SK-N-SH treated with all-trans-retinoic acid at 6 μM for 48 hours (cell line): ENCODE measurements at regions not wholly inside any gene's neighbourhood (a gene's known extent, or its start where the extent isn't known, plus 50 kb on each side); places are given as distances from the start of the nearest gene placed in this dataset.

ENCODE experiments used
- ATAC-seq: fragments of 200-7000 bp; cut with Tn5 transposase; 3 replicates; pipeline ENCODE4 v1.9.1; 2020; ENCODE audit warnings: mild to moderate bottlenecking, moderate library complexity
- ARNTL ChIP-seq: fragments of 450-650 bp; formaldehyde crosslinking; IDR thresholded peaks from 2 replicates; pipeline ENCODE4 v1.5.0; 2020; ENCODE audit warnings: low read depth, mild to moderate bottlenecking, moderate library complexity, borderline replicate concordance
- BACH2 ChIP-seq: fragments of 250-450 bp; sonication (Bioruptor Pico); IDR thresholded peaks from 2 replicates; pipeline ENCODE4 v1.9.0; 2021; ENCODE audit warnings: mild to moderate bottlenecking, borderline replicate concordance
- CSDC2 ChIP-seq: fragments of 250-450 bp; sonication (Bioruptor Pico); IDR thresholded peaks from 2 replicates; pipeline ENCODE4 v1.5.0; 2020; ENCODE audit warnings: mild to moderate bottlenecking, moderate library complexity
- ESRRG ChIP-seq: fragments of 250-450 bp; sonication (Bioruptor Pico); IDR thresholded peaks from 2 replicates; pipeline ENCODE4 v1.6.1; 2021; ENCODE audit warnings: mild to moderate bottlenecking
- GLIS3 ChIP-seq: fragments of 250-450 bp; sonication (Bioruptor Pico); IDR thresholded peaks from 2 replicates; pipeline ENCODE4 v1.5.0; 2020; ENCODE audit warnings: mild to moderate bottlenecking, moderate library complexity
- ISL1 ChIP-seq: fragments of 250-450 bp; sonication (Bioruptor Pico); IDR thresholded peaks from 2 replicates; pipeline ENCODE4 v2.1.2; 2022; ENCODE audit warnings: mild to moderate bottlenecking, moderate library complexity
- PPARA ChIP-seq: fragments of 250-450 bp; sonication (Bioruptor Pico); IDR thresholded peaks from 2 replicates; pipeline ENCODE4 v1.5.0; 2020; ENCODE audit warnings: mild to moderate bottlenecking, borderline replicate concordance
- RARB ChIP-seq: fragments of 250-450 bp; sonication (Bioruptor Pico); IDR thresholded peaks from 2 replicates; pipeline ENCODE4 v1.8.0; 2021; ENCODE audit warnings: mild to moderate bottlenecking, moderate library complexity
- SNAI2 ChIP-seq: fragments of 250-450 bp; sonication (Bioruptor Pico); IDR thresholded peaks from 2 replicates; pipeline ENCODE4 v1.5.0; 2020; ENCODE audit warnings: mild to moderate bottlenecking, moderate library complexity
- TCF4 ChIP-seq: fragments of 250-450 bp; sonication (Bioruptor Pico); IDR thresholded peaks from 2 replicates; pipeline ENCODE4 v1.8.0; 2021; ENCODE audit warnings: mild to moderate bottlenecking, moderate library complexity, borderline replicate concordance
- TOX ChIP-seq: fragments of 250-450 bp; sonication (Bioruptor Pico); IDR thresholded peaks from 2 replicates; pipeline ENCODE4 v1.8.0; 2021; ENCODE audit warnings: mild to moderate bottlenecking, moderate library complexity, borderline replicate concordance
- ZFP3 ChIP-seq: fragments of 250-450 bp; sonication (Bioruptor Pico); IDR thresholded peaks from 2 replicates; pipeline ENCODE4 v1.5.0; 2020; ENCODE audit warnings: mild to moderate bottlenecking, moderate library complexity
- ZFP30 ChIP-seq: fragments of 450-650 bp; formaldehyde crosslinking; IDR thresholded peaks from 2 replicates; pipeline ENCODE4 v1.5.0; 2022; ENCODE audit warnings: mild to moderate bottlenecking, moderate library complexity
- ZNF565 ChIP-seq: fragments of 450-650 bp; formaldehyde crosslinking; conservative IDR thresholded peaks from 2 replicates; pipeline ENCODE4 v1.5.0; 2020; ENCODE audit warnings: low read depth, mild to moderate bottlenecking, moderate library complexity
- ZNF70 ChIP-seq: fragments of 450-650 bp; formaldehyde crosslinking; IDR thresholded peaks from 2 replicates; pipeline ENCODE4 v1.5.0; 2020; ENCODE audit warnings: mild to moderate bottlenecking, moderate library complexity
- ZNF8 ChIP-seq: fragments of 450-650 bp; formaldehyde crosslinking; IDR thresholded peaks from 2 replicates; pipeline ENCODE4 v1.5.0; 2020; ENCODE audit warnings: mild to moderate bottlenecking, moderate library complexity
- TF ChIP-seq, protein P1 (sequence below): fragments of 250-450 bp; sonication (Bioruptor Pico); IDR thresholded peaks from 2 replicates; pipeline ENCODE4 v1.8.0; 2021; ENCODE audit warnings: low read depth, mild to moderate bottlenecking, moderate library complexity, borderline replicate concordance
- TF ChIP-seq, protein P2 (sequence below): fragments of 250-450 bp; sonication (Bioruptor Pico); IDR thresholded peaks from 2 replicates; pipeline ENCODE4 v1.5.0; 2020; ENCODE audit warnings: mild to moderate bottlenecking, moderate library complexity
- TF ChIP-seq, protein P3 (sequence below): fragments of 250-450 bp; sonication (Bioruptor Pico); IDR thresholded peaks from 2 replicates; pipeline ENCODE4 v1.8.0; 2020; ENCODE audit warnings: mild to moderate bottlenecking, moderate library complexity, borderline replicate concordance
- TF ChIP-seq, protein P4 (sequence below): fragments of 250-450 bp; sonication (Bioruptor Pico); IDR thresholded peaks from 2 replicates; pipeline ENCODE4 v1.5.1; 2020; ENCODE audit warnings: low read depth, mild to moderate bottlenecking, moderate library complexity
- TF ChIP-seq, protein P5 (sequence below): fragments of 250-450 bp; sonication (Bioruptor Pico); IDR thresholded peaks from 2 replicates; pipeline ENCODE4 v1.5.1; 2021; ENCODE audit warnings: mild to moderate bottlenecking, moderate library complexity

DNA sequence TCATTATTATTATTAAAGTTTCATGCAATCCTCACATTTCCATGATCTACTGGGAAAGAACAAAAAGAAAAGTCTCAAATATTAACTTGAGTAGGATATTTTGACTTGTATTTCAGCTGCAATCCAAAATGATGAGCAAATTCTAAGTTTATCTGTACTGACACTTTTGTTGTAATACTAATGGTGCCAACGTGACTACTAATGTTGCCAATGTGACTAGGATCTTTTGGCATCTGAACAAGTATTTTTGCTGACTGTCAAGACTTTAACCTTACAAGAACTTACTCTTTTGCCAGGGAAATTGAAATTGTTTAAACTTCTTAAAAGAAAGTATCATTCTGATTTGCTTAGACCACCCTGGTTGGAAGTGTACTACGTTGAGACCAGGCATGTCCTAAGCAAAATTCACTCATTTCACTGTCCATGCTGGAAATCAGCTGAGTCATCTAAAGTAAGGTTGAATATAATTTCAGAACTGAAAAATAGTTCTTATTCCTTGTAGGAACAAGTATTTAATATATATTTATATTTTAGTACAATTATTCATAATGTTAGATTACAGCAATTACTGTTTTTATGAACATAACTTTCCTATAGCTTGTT, 78.5 kb upstream of the LYZL1 start:
- TF ChIP-seq CSDC2 (no peak), TCF4 (CRISPR knock-in tag) (no peak), ZNF70 (CRISPR knock-in tag) (no peak), ISL1 (CRISPR knock-in tag) (no peak), TOX (CRISPR knock-in tag) (no peak), GLIS3 (CRISPR knock-in tag) (no peak), ZFP30 (no peak), ARNTL (CRISPR knock-in tag) (no peak), ZFP3 (CRISPR knock-in tag) (no peak), RARB (CRISPR knock-in tag) (no peak), ZNF565 (CRISPR knock-in tag) (no peak), PPARA (no peak), SNAI2 (CRISPR knock-in tag) (no peak)
- TF ChIP-seq, protein P1, sequence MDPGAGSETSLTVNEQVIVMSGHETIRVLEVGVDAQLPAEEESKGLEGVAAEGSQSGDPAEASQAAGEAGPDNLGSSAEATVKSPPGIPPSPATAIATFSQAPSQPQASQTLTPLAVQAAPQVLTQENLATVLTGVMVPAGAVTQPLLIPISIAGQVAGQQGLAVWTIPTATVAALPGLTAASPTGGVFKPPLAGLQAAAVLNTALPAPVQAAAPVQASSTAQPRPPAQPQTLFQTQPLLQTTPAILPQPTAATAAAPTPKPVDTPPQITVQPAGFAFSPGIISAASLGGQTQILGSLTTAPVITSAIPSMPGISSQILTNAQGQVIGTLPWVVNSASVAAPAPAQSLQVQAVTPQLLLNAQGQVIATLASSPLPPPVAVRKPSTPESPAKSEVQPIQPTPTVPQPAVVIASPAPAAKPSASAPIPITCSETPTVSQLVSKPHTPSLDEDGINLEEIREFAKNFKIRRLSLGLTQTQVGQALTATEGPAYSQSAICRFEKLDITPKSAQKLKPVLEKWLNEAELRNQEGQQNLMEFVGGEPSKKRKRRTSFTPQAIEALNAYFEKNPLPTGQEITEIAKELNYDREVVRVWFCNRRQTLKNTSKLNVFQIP (CRISPR knock-in tag) = no peak
- TF ChIP-seq, protein P2, sequence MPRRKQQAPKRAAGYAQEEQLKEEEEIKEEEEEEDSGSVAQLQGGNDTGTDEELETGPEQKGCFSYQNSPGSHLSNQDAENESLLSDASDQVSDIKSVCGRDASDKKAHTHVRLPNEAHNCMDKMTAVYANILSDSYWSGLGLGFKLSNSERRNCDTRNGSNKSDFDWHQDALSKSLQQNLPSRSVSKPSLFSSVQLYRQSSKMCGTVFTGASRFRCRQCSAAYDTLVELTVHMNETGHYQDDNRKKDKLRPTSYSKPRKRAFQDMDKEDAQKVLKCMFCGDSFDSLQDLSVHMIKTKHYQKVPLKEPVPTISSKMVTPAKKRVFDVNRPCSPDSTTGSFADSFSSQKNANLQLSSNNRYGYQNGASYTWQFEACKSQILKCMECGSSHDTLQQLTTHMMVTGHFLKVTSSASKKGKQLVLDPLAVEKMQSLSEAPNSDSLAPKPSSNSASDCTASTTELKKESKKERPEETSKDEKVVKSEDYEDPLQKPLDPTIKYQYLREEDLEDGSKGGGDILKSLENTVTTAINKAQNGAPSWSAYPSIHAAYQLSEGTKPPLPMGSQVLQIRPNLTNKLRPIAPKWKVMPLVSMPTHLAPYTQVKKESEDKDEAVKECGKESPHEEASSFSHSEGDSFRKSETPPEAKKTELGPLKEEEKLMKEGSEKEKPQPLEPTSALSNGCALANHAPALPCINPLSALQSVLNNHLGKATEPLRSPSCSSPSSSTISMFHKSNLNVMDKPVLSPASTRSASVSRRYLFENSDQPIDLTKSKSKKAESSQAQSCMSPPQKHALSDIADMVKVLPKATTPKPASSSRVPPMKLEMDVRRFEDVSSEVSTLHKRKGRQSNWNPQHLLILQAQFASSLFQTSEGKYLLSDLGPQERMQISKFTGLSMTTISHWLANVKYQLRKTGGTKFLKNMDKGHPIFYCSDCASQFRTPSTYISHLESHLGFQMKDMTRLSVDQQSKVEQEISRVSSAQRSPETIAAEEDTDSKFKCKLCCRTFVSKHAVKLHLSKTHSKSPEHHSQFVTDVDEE (CRISPR knock-in tag) = no peak
- TF ChIP-seq, protein P3, sequence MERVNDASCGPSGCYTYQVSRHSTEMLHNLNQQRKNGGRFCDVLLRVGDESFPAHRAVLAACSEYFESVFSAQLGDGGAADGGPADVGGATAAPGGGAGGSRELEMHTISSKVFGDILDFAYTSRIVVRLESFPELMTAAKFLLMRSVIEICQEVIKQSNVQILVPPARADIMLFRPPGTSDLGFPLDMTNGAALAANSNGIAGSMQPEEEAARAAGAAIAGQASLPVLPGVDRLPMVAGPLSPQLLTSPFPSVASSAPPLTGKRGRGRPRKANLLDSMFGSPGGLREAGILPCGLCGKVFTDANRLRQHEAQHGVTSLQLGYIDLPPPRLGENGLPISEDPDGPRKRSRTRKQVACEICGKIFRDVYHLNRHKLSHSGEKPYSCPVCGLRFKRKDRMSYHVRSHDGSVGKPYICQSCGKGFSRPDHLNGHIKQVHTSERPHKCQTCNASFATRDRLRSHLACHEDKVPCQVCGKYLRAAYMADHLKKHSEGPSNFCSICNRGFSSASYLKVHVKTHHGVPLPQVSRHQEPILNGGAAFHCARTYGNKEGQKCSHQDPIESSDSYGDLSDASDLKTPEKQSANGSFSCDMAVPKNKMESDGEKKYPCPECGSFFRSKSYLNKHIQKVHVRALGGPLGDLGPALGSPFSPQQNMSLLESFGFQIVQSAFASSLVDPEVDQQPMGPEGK (CRISPR knock-in tag) = no peak
- TF ChIP-seq, protein P4, sequence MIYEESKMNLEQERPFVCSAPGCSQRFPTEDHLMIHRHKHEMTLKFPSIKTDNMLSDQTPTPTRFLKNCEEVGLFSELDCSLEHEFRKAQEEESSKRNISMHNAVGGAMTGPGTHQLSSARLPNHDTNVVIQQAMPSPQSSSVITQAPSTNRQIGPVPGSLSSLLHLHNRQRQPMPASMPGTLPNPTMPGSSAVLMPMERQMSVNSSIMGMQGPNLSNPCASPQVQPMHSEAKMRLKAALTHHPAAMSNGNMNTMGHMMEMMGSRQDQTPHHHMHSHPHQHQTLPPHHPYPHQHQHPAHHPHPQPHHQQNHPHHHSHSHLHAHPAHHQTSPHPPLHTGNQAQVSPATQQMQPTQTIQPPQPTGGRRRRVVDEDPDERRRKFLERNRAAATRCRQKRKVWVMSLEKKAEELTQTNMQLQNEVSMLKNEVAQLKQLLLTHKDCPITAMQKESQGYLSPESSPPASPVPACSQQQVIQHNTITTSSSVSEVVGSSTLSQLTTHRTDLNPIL = no peak
- TF ChIP-seq, protein P5, sequence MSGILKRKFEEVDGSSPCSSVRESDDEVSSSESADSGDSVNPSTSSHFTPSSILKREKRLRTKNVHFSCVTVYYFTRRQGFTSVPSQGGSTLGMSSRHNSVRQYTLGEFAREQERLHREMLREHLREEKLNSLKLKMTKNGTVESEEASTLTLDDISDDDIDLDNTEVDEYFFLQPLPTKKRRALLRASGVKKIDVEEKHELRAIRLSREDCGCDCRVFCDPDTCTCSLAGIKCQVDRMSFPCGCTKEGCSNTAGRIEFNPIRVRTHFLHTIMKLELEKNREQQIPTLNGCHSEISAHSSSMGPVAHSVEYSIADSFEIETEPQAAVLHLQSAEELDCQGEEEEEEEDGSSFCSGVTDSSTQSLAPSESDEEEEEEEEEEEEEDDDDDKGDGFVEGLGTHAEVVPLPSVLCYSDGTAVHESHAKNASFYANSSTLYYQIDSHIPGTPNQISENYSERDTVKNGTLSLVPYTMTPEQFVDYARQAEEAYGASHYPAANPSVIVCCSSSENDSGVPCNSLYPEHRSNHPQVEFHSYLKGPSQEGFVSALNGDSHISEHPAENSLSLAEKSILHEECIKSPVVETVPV (CRISPR knock-in tag) = no peak

DNA sequence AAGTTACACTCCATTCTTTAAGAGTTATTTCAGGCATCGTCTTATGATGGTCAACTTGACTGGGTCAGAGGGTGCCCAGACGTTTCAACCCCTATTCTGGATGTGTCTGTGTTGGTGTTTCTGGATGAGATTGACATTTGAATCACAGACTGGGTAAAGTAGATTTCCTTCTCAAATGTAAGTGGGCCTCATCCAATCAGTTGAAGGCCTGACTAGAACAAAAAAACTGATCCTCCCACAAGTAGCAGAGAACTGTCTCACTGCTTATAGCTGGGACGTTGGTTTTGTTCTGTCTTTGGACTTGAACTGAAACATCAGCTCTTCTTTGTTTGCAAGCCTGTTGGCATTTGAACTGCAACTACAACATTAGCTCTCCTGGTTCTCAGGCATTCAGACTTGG, 76.3 kb upstream of the LYZL1 start:
- ATAC-seq = no peak
- TF ChIP-seq ARNTL (CRISPR knock-in tag) (no peak), ZFP30 (no peak), ISL1 (CRISPR knock-in tag) (no peak), ESRRG (no peak), CSDC2 (no peak), TCF4 (CRISPR knock-in tag) (no peak), BACH2 (CRISPR knock-in tag) (no peak), ZNF8 (no peak), SNAI2 (CRISPR knock-in tag) (no peak)
- TF ChIP-seq, protein P1 (CRISPR knock-in tag) = no peak
- TF ChIP-seq, protein P5 (CRISPR knock-in tag) = no peak

More for the DNA sequence above, 78.5 kb upstream of the LYZL1 start:
- ATAC-seq = no peak
